IMR-90 (cell line): ENCODE measurements at regions not wholly inside any gene's neighbourhood (a gene's known extent, or its start where the extent isn't known, plus 50 kb on each side); places are given as distances from the start of the nearest gene placed in this dataset.

ENCODE experiments used
- ATAC-seq: fragments of 200-7000 bp; cut with Tn5 transposase; 2 replicates; pipeline ENCODE4 v1.9.1; 2020; ENCODE audit warnings: low read depth, mild to moderate bottlenecking, moderate library complexity
- BruUV-seq: library from RNA; stranded (reverse); fragments of 400-500 nt; replicated peaks from 2 replicates; lab custom pipeline; 2021; lab: Mats Ljungman, UMichigan
- CTCF ChIA-PET: fragments of 300-600 bp; formaldehyde crosslinking; extraction: SDS; loops from one replicate; lab custom pipeline; 2021; ENCODE audit warnings: antibody characterized with exemption; lab: Yijun Ruan, JAX
- POLR2A ChIA-PET: fragments of 300-600 bp; sonication (Branson Sonifier 250); formaldehyde crosslinking; loops from one replicate; lab custom pipeline; 2022; ENCODE audit warnings: antibody characterized with exemption; ENCODE audit not compliant: unreplicated experiment; lab: Charles Lee
- DNase-seq: peaks from one replicate; pipeline ENCODE4 v3.0.0; 2013
- H2AFZ ChIP-seq: replicated peaks from 2 replicates; pipeline ENCODE3; 2013; ENCODE audit warnings: low read length, mild to moderate bottlenecking; ENCODE audit not compliant: poor library complexity
- H2AK5ac ChIP-seq: 2 replicates; pipeline ENCODE4 v1.6.1; 2013; ENCODE audit warnings: low read depth, low read length, inconsistent platforms
- H2AK9ac ChIP-seq: replicated peaks from 2 replicates; pipeline ENCODE3; 2013; ENCODE audit warnings: mild to moderate bottlenecking, low read depth, low read length, moderate library complexity; ENCODE audit not compliant: poor library complexity
- H2BK120ac ChIP-seq: 2 replicates; pipeline ENCODE4 v1.6.1; 2013; ENCODE audit warnings: low read depth, low read length, inconsistent platforms
- H2BK15ac ChIP-seq: 3 replicates; pipeline ENCODE4 v1.6.1; 2013; ENCODE audit warnings: low read depth, low read length, inconsistent platforms
- H2BK20ac ChIP-seq: 2 replicates; pipeline ENCODE4 v1.6.1; 2013; ENCODE audit warnings: low read depth, mild to moderate bottlenecking, inconsistent platforms, low read length, moderate library complexity
- H2BK5ac ChIP-seq: 2 replicates; pipeline ENCODE4 v1.6.1; 2013; ENCODE audit warnings: mild to moderate bottlenecking, low read depth, low read length, inconsistent platforms; ENCODE audit not compliant: poor library complexity, severe bottlenecking
- H3K14ac ChIP-seq: replicated peaks from 2 replicates; pipeline ENCODE4 v1.6.1; 2013; ENCODE audit warnings: low read depth, low read length, inconsistent platforms
- H3K18ac ChIP-seq: 2 replicates; pipeline ENCODE4 v1.6.1; 2013; ENCODE audit warnings: low read depth, low read length, control low read depth
- H3K23ac ChIP-seq: 2 replicates; pipeline ENCODE4 v1.6.1; 2013; ENCODE audit warnings: low read depth, low read length, inconsistent platforms
- H3K27ac ChIP-seq: 2 replicates; pipeline ENCODE4 v1.5.1; 2013; ENCODE audit warnings: mild to moderate bottlenecking, control low read depth, low read length; ENCODE audit not compliant: insufficient read depth
- H3K27me3 ChIP-seq: 2 replicates; pipeline ENCODE4 v1.6.1; 2013; ENCODE audit warnings: low read length; ENCODE audit not compliant: control insufficient read depth, insufficient read depth
- H3K36me3 ChIP-seq: 2 replicates; pipeline ENCODE4 v1.6.1; 2013; ENCODE audit warnings: low read length, mixed read lengths; ENCODE audit not compliant: control insufficient read depth, insufficient read depth
- H3K4ac ChIP-seq: 2 replicates; pipeline ENCODE4 v1.6.1; 2013; ENCODE audit warnings: low read depth, low read length, inconsistent platforms
- H3K4me1 ChIP-seq: 2 replicates; pipeline ENCODE4 v1.6.1; 2013; ENCODE audit warnings: low read length, mixed read lengths; ENCODE audit not compliant: control insufficient read depth, insufficient read depth
- H3K4me2 ChIP-seq: 2 replicates; pipeline ENCODE4 v1.6.1; 2013; ENCODE audit warnings: low read depth, mild to moderate bottlenecking, control low read depth, low read length, moderate library complexity
- H3K4me3 ChIP-seq: 2 replicates; pipeline ENCODE4 v1.5.1; 2013; ENCODE audit warnings: low read depth, mild to moderate bottlenecking, control low read depth, low read length, moderate library complexity; ENCODE audit not compliant: insufficient read depth
- H3K56ac ChIP-seq: 2 replicates; pipeline ENCODE4 v1.6.1; 2013; ENCODE audit warnings: low read length, inconsistent platforms; ENCODE audit not compliant: insufficient read depth; ENCODE audit errors: extremely low read depth
- H3K79me1 ChIP-seq, 2 experiments: 2 replicates each; pipeline ENCODE4 v1.6.1; 2013; ENCODE audit warnings: low read length in 2 of 2, inconsistent platforms in 1 of 2, low read depth in 1 of 2
- H3K9ac ChIP-seq: 2 replicates; pipeline ENCODE4 v1.6.1; 2013; ENCODE audit warnings: low read depth, low read length, control low read depth
- H3K9me1 ChIP-seq: 2 replicates; pipeline ENCODE4 v1.6.1; 2013; ENCODE audit warnings: low read length, inconsistent platforms; ENCODE audit not compliant: insufficient read depth
- H3K9me3 ChIP-seq: 2 replicates; pipeline ENCODE4 v1.6.1; 2013; ENCODE audit warnings: low read length; ENCODE audit not compliant: control insufficient read depth, insufficient read depth
- H4K20me1 ChIP-seq: 2 replicates; pipeline ENCODE4 v1.6.1; 2013; ENCODE audit warnings: low read length, inconsistent platforms; ENCODE audit not compliant: insufficient read depth
- H4K5ac ChIP-seq: 2 replicates; pipeline ENCODE4 v1.6.1; 2013; ENCODE audit warnings: mild to moderate bottlenecking, low read depth, low read length, control low read depth
- H4K8ac ChIP-seq, 2 experiments: 2 replicates each; pipeline ENCODE4 v1.6.1; 2013; ENCODE audit warnings: low read depth in 2 of 2, low read length in 2 of 2, control low read depth in 1 of 2, inconsistent platforms in 1 of 2
- H4K91ac ChIP-seq: 2 replicates; pipeline ENCODE4 v1.6.1; 2013; ENCODE audit warnings: low read depth, low read length, inconsistent platforms; ENCODE audit not compliant: insufficient read depth
- BHLHE40 ChIP-seq: fragments of 150-350 bp; IDR thresholded peaks from 2 replicates; pipeline ENCODE4 v1.6.1; 2016; ENCODE audit warnings: mild to moderate bottlenecking, low read depth, low read length
- CEBPB ChIP-seq: IDR thresholded peaks from 2 replicates; pipeline ENCODE4 v1.6.1; 2012; ENCODE audit warnings: low read depth, low read length, improper control_type of control experiment
- CHD1 ChIP-seq: IDR thresholded peaks from 2 replicates; pipeline ENCODE4 v1.6.1; 2012; ENCODE audit warnings: low read depth, low read length, improper control_type of control experiment
- FOS ChIP-seq: fragments of 150-350 bp; IDR thresholded peaks from 2 replicates; pipeline ENCODE4 v1.6.1; 2016; ENCODE audit warnings: low read depth, low read length
- MAFK ChIP-seq: IDR thresholded peaks from 2 replicates; pipeline ENCODE4 v1.6.1; 2012; ENCODE audit warnings: low read depth, low read length, improper control_type of control experiment
- MAZ ChIP-seq: IDR thresholded peaks from 2 replicates; pipeline ENCODE4 v1.6.1; 2012; ENCODE audit warnings: low read depth, mild to moderate bottlenecking, low read length, improper control_type of control experiment, moderate library complexity, borderline replicate concordance
- MXI1 ChIP-seq: IDR thresholded peaks from 2 replicates; pipeline ENCODE4 v1.6.1; 2012; ENCODE audit warnings: low read depth, mild to moderate bottlenecking, low read length, moderate library complexity, borderline replicate concordance
- NFE2L2 ChIP-seq: fragments of 150-350 bp; IDR thresholded peaks from 2 replicates; pipeline ENCODE4 v1.6.1; 2016; ENCODE audit warnings: low read depth, mild to moderate bottlenecking, low read length
- POLR2A ChIP-seq: IDR thresholded peaks from 2 replicates; pipeline ENCODE4 v1.6.1; 2012; ENCODE audit warnings: mild to moderate bottlenecking, low read depth, low read length
- RAD21 ChIP-seq: IDR thresholded peaks from 2 replicates; pipeline ENCODE4 v1.6.1; 2012; ENCODE audit warnings: low read length, improper control_type of control experiment
- RCOR1 ChIP-seq: IDR thresholded peaks from 2 replicates; pipeline ENCODE4 v1.6.1; 2012; ENCODE audit warnings: mild to moderate bottlenecking, low read length, improper control_type of control experiment; ENCODE audit not compliant: insufficient replicate concordance
- RFX5 ChIP-seq: IDR thresholded peaks from 2 replicates; pipeline ENCODE4 v1.8.0; 2012; ENCODE audit warnings: low read depth, mild to moderate bottlenecking, low read length, moderate library complexity
- SMC3 ChIP-seq: fragments of 150-350 bp; IDR thresholded peaks from 2 replicates; pipeline ENCODE4 v1.6.1; 2016; ENCODE audit warnings: low read depth, mild to moderate bottlenecking, antibody characterized with exemption, low read length, moderate library complexity
- WGBS, 2 experiments: methylation state at CpG; one replicate each; pipeline versions ENCODE4 v1.1.5 to v1.1.7; 2013; ENCODE audit warnings: missing lambda C conversion rate in 2 of 2; ENCODE audit not compliant: insufficient read length in 1 of 2; ENCODE audit errors: extremely low coverage in 2 of 2; 5-methylcytosine and 5-hydroxymethylcytosine counted together
- dilution Hi-C: fragments of 300-500 bp; cut with HindIII; formaldehyde crosslinking; loops from one replicate; pipeline ENCODE4 v1.14.3; 2018; ENCODE audit warnings: low sequenced_read_pairs; ENCODE audit not compliant: unreplicated experiment
- in situ Hi-C: fragments of 300-500 bp; cut with MboI; formaldehyde crosslinking; loops from 3 replicates; pipeline ENCODE4 v1.14.3; 2019; ENCODE audit warnings: low sequenced_read_pairs, inconsistent platforms, mixed read lengths
- intact Hi-C: fragments of 100-400 bp; cut with micrococcal nuclease; formaldehyde crosslinking; loops from 2 replicates; pipeline ENCODE4 v1.10.0; 2022
- TF ChIP-seq, protein P1 (sequence below): conservative IDR thresholded peaks from 2 replicates; pipeline ENCODE4 v1.5.1; 2012; ENCODE audit warnings: mild to moderate bottlenecking, low read depth, low read length, improper control_type of control experiment
- TF ChIP-seq, protein P2 (sequence below): fragments of 150-350 bp; IDR thresholded peaks from 2 replicates; pipeline ENCODE4 v1.6.1; 2017; ENCODE audit warnings: mild to moderate bottlenecking, antibody characterized with exemption, low read length, low read depth
- TF ChIP-seq, protein P3 (sequence below): fragments of 150-350 bp; IDR thresholded peaks from 2 replicates; pipeline ENCODE4 v1.6.1; 2016; ENCODE audit warnings: low read depth, mild to moderate bottlenecking, low read length, moderate library complexity, borderline replicate concordance

DNA sequence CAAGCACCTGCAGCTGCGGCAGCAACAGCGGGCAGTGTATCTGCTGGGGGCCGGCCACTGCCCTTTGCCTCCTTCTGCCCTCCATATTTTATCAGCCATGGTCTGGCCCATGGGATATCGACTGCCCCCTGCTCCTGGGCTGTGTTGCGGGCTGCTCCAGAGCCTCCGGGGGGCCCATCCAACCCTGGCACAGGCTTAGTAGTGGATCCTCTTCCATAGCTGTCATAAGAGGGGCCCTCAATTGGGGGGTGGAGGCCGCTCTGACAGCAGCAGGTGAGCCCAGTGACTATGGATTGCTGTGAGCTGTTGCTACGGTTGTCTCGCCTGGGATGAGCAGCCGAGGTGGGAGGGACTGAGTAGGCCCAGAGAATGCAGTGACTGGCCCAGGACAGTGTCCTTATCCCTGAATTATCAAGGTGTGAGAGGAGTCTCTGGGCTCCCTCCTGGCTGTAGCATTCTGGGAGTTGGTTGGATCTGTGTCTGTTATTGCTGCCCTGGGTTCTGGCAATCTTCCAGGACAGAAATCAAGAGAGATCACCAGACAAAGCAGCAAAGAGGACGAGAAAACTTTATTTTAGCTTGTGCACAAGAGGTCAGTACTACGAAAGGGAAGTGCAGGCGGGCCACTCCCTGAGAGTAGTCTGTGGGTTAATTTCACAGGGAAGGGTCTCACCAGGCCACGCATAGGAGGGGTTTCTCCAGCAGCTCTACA is 145.1 kb downstream of the ASB1 start:
- DNase-seq (no peak), ATAC-seq (no peak)
- dilution Hi-C loops (no loop called here), in situ Hi-C loops (no loop called here), intact Hi-C loops (no loop called here)
- BruUV-seq = no TSS peak
- POLR2A ChIA-PET = no interaction called here
- TF ChIP-seq RCOR1 = no peak
- TF ChIP-seq SMC3 = no peak
- TF ChIP-seq FOS = no peak
- no peak for TF ChIP-seq NFE2L2
- no peak for TF ChIP-seq POLR2A
- TF ChIP-seq, protein P1, sequence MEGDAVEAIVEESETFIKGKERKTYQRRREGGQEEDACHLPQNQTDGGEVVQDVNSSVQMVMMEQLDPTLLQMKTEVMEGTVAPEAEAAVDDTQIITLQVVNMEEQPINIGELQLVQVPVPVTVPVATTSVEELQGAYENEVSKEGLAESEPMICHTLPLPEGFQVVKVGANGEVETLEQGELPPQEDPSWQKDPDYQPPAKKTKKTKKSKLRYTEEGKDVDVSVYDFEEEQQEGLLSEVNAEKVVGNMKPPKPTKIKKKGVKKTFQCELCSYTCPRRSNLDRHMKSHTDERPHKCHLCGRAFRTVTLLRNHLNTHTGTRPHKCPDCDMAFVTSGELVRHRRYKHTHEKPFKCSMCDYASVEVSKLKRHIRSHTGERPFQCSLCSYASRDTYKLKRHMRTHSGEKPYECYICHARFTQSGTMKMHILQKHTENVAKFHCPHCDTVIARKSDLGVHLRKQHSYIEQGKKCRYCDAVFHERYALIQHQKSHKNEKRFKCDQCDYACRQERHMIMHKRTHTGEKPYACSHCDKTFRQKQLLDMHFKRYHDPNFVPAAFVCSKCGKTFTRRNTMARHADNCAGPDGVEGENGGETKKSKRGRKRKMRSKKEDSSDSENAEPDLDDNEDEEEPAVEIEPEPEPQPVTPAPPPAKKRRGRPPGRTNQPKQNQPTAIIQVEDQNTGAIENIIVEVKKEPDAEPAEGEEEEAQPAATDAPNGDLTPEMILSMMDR = no peak
- no peak for TF ChIP-seq MXI1
- TF ChIP-seq, protein P2, sequence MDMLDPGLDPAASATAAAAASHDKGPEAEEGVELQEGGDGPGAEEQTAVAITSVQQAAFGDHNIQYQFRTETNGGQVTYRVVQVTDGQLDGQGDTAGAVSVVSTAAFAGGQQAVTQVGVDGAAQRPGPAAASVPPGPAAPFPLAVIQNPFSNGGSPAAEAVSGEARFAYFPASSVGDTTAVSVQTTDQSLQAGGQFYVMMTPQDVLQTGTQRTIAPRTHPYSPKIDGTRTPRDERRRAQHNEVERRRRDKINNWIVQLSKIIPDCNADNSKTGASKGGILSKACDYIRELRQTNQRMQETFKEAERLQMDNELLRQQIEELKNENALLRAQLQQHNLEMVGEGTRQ = no peak
- TF ChIP-seq CEBPB = no peak
- no peak for TF ChIP-seq BHLHE40
- no peak for TF ChIP-seq CHD1
- no peak for TF ChIP-seq RAD21
- no peak for TF ChIP-seq MAZ
- TF ChIP-seq, protein P3, sequence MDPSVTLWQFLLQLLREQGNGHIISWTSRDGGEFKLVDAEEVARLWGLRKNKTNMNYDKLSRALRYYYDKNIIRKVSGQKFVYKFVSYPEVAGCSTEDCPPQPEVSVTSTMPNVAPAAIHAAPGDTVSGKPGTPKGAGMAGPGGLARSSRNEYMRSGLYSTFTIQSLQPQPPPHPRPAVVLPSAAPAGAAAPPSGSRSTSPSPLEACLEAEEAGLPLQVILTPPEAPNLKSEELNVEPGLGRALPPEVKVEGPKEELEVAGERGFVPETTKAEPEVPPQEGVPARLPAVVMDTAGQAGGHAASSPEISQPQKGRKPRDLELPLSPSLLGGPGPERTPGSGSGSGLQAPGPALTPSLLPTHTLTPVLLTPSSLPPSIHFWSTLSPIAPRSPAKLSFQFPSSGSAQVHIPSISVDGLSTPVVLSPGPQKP = no peak
- TF ChIP-seq MAFK = no peak
- TF ChIP-seq RFX5 = no peak
- no peak overlapping the region for H4K5ac ChIP-seq
- no peaks in the 10 kb centered on the region for H3K36me3 ChIP-seq
- H3K27me3 ChIP-seq = peaks cover 22% of the 10 kb centered on the region
- no peak overlapping the region for H3K4me2 ChIP-seq
- H2AK5ac ChIP-seq = no peak overlapping the region
- no peak overlapping the region for H3K14ac ChIP-seq
- H3K9me1 ChIP-seq = no peaks in the 10 kb centered on the region
- H3K27ac ChIP-seq = no peak overlapping the region
- no peak overlapping the region for H3K18ac ChIP-seq
- no peak overlapping the region for H3K9ac ChIP-seq
- peaks cover 2% of the 10 kb centered on the region; the same call in 1 of the 2 replicates for H3K9me3 ChIP-seq
- no peak overlapping the region for H4K8ac ChIP-seq
- no peak overlapping the region for H2AK9ac ChIP-seq
- H3K4ac ChIP-seq = no peak overlapping the region
- no peak overlapping the region for H2BK5ac ChIP-seq
- no peak overlapping the region for H3K23ac ChIP-seq
- WGBS, 2 experiments = 82% methylated on average over 7 of the region's 14 CpGs; no CpG with 5 or more reads in 1 of the 2 experiments
- no peaks in the 10 kb centered on the region for H4K20me1 ChIP-seq
- H2AFZ ChIP-seq = no peak overlapping the region
- CTCF ChIA-PET = no interaction called here
- H3K4me3 ChIP-seq = no peak overlapping the region
- no peak overlapping the region for H2BK20ac ChIP-seq
- H2BK120ac ChIP-seq = no peak overlapping the region
- no peak overlapping the region for H2BK15ac ChIP-seq
- no peaks in the 10 kb centered on the region for H3K4me1 ChIP-seq
- H3K56ac ChIP-seq = no peak overlapping the region
- no peaks in the 10 kb centered on the region for H3K79me1 ChIP-seq
- no peak overlapping the region for H4K91ac ChIP-seq
